Fibroblast of mammary gland (primary cell): ENCODE measurements at regions not wholly inside any gene's neighbourhood (a gene's known extent, or its start where the extent isn't known, plus 50 kb on each side); places are given as distances from the start of the nearest gene placed in this dataset.
"Not testable (repeated sequence)": the region's sequence is repeated elsewhere in the genome, so short reads cannot be mapped to it uniquely, and the experiment has no call there.

Experiments used
- DNase-seq: peaks from one replicate; pipeline ENCODE4 v3.0.0-alpha.2; 2010; ENCODE audit warnings: low read depth
- H3K4me3 ChIP-seq: 2 replicates; pipeline ENCODE4 v1.5.1; 2011; ENCODE audit warnings: low read depth, mild to moderate bottlenecking, low read length, moderate library complexity; ENCODE audit not compliant: control insufficient read depth
- TF ChIP-seq, protein P1 (sequence below): conservative IDR thresholded peaks from 2 replicates; pipeline ENCODE4 v1.5.1; 2011; ENCODE audit warnings: low read depth, low read length, inconsistent platforms; ENCODE audit not compliant: control insufficient read depth, insufficient read depth

DNA sequence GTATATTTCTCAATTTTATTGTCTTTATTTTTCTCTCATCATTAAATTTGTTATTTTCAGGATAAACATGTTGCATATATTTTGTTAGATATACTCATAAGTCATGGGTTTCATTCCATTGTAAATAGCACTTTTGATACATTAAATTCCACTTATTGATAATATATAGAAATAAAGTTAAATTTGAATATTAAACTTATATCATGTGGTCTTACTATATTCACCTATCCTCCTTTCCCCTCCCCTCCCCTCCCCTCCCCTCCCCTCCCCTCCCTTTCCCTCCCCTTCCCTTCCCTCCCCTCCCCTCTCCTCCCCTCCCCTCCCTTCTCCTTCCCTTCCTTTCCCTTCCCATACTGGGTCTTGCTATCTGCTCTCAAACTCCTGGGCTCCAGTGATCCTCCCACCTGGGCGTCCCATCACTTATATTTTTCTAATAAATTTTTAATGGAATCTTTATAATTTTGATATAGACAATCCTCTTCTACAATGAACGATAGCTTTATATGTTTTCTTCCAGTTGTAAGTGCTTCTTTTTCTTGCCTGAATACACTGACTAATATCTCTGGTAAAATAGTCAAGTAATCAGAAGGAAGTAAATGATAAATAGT is 692.4 kb downstream of the C6orf118 start:
- TF ChIP-seq, protein P1, sequence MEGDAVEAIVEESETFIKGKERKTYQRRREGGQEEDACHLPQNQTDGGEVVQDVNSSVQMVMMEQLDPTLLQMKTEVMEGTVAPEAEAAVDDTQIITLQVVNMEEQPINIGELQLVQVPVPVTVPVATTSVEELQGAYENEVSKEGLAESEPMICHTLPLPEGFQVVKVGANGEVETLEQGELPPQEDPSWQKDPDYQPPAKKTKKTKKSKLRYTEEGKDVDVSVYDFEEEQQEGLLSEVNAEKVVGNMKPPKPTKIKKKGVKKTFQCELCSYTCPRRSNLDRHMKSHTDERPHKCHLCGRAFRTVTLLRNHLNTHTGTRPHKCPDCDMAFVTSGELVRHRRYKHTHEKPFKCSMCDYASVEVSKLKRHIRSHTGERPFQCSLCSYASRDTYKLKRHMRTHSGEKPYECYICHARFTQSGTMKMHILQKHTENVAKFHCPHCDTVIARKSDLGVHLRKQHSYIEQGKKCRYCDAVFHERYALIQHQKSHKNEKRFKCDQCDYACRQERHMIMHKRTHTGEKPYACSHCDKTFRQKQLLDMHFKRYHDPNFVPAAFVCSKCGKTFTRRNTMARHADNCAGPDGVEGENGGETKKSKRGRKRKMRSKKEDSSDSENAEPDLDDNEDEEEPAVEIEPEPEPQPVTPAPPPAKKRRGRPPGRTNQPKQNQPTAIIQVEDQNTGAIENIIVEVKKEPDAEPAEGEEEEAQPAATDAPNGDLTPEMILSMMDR: no peak
- DNase-seq: no peak

DNA sequence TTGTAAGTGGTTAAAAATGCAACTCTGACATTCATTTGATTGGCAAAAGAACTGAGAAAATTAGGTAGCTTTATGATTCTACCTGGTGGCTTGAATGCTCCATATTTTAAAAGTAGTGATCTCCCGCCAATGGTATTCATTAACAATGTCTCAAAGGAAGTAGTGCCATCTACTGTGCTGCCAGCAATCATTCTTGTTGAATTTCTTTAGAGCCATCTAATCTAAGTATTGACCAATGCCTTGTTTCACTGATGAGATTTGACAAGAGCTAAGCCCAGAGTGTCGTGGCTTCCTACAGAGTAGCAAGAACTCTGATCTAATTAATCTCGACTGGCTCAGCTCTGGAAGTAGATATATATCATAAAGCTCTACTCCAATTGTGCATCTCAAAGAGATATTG is 696.7 kb downstream of the C6orf118 start:
- TF ChIP-seq, protein P1: no peak
- no peak for DNase-seq
- no peak overlapping the region for H3K4me3 ChIP-seq

More for the DNA sequence above, 692.4 kb downstream of the C6orf118 start:
- no peak overlapping the region for H3K4me3 ChIP-seq

- not testable (repeated sequence) for DNase-seq, H3K4me3 ChIP-seq
Observed at GRCh38 chr6:164610859-164611258, 698.5 kb downstream of the C6orf118 start.

- not testable (repeated sequence) for DNase-seq, H3K4me3 ChIP-seq
Observed at GRCh38 chr6:164602415-164602814, 707.0 kb downstream of the C6orf118 start.

DNA sequence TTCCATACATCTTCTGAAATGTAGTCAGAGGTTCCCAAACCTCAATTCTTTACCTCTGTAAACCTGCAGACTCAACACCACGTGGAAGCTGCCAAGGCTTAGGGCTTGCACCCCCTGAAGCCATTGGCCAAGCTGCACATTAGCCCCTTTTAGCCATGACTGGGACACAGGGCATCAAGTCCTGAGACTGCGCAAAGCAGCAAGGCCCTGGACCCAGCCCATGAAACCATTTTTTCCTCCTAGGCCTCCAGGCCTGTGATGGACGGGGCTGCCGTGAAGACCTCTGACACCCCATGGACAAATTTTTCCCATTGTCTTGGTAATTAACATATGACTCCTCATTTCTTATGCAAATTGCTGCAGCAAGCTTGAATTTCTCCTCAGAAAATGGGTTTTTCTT is 727.8 kb downstream of the C6orf118 start:
- no peak overlapping the region for H3K4me3 ChIP-seq
- DNase-seq: no peak
- TF ChIP-seq, protein P1: no peak

- DNase-seq: no peak
- H3K4me3 ChIP-seq: no peak overlapping the region
- TF ChIP-seq, protein P1: no peak
Observed at GRCh38 chr6:164579035-164579434, 730.4 kb downstream of the C6orf118 start.

DNA sequence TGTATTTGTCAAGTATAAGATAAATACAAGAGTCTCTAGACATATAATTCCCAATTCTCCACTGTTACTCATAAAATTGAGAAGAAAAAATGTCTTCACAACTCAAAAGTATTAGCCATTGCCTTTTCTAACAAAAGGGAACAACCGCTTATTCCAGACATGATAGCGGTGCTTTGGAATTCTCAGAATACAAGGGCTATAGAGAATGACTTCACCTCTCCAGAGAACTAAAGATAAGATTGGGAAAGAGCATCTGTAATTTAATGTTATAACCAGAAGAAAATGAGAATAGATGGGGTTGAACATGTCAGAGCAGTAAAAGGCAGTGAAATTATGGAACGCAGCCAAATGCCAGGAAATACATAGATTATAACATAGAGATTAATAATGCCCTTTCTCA is 730.8 kb downstream of the C6orf118 start:
- TF ChIP-seq, protein P1: no peak
- no peak for DNase-seq
- H3K4me3 ChIP-seq: no peak overlapping the region

DNA sequence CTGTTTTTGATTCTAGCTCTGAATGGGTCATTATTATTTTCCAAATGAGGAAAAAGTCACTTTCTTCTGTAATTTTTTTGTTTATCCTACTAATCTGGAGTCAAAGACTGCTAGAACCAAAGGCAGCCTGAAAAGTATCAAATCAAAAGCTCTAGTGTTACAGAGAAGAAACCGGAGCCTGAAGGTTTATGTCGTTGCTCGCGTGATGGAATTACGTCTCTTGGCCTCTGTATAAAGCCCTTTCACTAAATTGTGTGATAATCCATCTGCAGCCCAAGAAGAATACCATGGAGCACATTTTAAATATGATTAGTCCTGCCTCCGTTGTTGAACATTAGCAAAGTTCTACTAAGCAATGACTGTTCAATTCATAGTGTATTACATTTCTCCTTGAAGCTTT is 738.6 kb downstream of the C6orf118 start:
- TF ChIP-seq, protein P1: no peak
- H3K4me3 ChIP-seq: no peak overlapping the region
- no peak for DNase-seq
